HG03095 (cell line): ENCODE measurements at regions not wholly inside any gene's neighbourhood (a gene's known extent, or its start where the extent isn't known, plus 50 kb on each side); places are given as distances from the start of the nearest gene placed in this dataset.
"Not testable (repeated sequence)": the region's sequence is repeated elsewhere in the genome, so short reads cannot be mapped to it uniquely, and the experiment has no call there.

Experiments used
- ATAC-seq: cut with Tn5 transposase; IDR thresholded peaks from one replicate; pipeline ENCODE4 v1.9.1; 2021; ENCODE audit warnings: moderate library complexity; ENCODE audit not compliant: unreplicated experiment

- not testable (repeated sequence) for ATAC-seq
These were observed 174.8 kb downstream of the COL12A1 start for GRCh38 chr6:75031102-75031501.

GRCh38 chr6:75029333-75029732, 176.5 kb downstream of the COL12A1 start:
- no peak for ATAC-seq

DNA sequence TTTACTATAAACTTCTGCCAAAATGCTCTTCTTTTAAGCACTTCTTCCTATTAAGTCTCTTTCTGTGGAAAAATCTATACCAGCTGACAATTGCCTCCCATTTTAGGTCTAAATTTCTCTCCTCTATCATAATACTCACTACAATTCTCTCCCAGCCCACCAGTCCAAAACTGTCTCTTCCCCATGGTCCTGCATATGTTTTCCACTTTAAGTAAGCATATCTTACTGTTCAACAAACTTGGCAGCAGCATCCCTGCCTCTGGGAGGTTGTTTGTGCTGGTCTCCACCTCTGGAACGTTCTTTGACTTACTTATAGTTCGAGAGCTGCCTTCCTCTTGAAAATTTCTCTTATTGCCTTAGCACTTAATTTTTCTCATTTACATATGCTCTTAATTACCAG, 180.5 kb downstream of the COL12A1 start:
- ATAC-seq, result no peak

DNA sequence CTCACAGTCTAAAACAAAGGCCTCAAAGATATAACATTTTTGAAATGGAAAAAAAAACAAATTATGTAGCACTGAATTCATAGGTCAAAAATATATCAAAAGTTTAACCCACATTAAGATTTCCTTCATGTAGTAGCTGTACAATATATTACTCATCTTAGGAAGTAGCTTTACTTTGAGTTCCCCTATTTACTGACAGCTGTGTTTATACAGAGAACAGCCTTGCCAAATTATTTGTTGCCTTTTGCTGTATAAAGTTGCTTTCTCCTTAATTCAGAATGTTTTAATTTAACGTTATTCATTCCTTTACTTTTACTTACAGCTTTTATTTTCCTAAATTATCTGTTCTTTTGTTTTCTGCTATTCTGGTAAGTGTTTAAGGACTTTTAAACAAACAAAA, 181.0 kb downstream of the COL12A1 start:
- no peak for ATAC-seq

DNA sequence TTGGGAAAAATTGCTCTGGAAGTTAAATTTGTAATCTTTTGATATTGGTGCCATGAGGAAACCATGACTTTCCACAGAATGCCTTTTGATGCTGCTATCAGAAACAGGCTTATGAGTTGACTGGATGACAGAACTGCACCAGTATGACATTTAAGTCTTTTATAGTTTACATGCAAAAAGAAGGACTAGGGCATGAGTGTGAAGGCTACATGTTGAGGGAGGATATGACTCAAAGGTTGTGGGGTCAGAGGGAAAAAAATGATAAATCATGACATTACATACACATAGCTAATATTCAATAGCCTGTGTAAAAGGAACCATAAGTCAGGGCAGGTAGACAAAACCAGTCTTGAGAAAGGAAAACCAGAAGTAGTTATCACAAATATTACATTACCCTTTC, 182.2 kb downstream of the COL12A1 start:
- ATAC-seq, result no peak

- ATAC-seq, result no peak
These were observed 184.9 kb downstream of the COL12A1 start for GRCh38 chr6:75020971-75021370.

GRCh38 chr6:75020376-75020775, 185.5 kb downstream of the COL12A1 start:
- ATAC-seq, result no peak

GRCh38 chr6:75012018-75012417, 193.8 kb downstream of the COL12A1 start:
- no peak for ATAC-seq

- not testable (repeated sequence) for ATAC-seq
These were observed 201.9 kb downstream of the COL12A1 start for GRCh38 chr6:75003984-75004383.

GRCh38 chr6:74997646-74998045, 208.2 kb downstream of the COL12A1 start:
- no peak for ATAC-seq

GRCh38 chr6:74993136-74993535, 212.7 kb downstream of the COL12A1 start:
- no peak for ATAC-seq

DNA sequence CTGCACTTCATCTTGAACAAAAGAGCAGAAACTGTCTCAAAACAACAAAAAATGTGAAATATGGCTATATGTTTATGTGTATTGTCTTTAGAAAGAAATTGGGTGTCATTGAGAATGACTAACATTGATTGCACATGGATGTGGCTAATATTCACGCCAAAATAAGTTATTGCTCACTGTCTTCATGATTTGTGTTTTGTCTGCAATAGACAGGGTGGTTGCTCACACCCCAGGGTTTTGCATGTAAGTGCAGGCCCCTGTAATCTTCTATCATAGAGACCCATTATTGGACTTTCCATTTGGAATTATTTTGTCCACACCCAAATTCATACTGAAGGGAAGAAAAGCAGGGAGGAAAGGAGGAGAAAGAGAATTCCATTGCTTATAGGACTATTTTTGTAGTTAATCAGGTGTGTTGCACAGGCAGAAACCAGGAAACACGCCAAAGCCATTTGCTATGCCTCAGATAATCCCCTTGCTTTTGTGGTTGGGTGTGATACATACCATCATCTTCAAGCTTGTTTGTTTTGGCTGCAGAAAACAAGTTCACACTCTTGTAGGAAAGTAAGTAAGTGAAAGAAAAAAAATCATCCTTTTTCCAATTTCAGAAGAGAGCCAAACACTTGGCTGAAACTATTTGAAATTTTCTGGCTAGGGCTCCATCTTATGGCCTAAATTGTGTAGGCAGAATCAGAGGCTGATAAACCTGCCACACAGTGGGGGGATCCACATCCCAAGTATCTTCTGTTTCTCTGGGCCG, 214.1 kb downstream of the COL12A1 start:
- ATAC-seq, result no peak

DNA sequence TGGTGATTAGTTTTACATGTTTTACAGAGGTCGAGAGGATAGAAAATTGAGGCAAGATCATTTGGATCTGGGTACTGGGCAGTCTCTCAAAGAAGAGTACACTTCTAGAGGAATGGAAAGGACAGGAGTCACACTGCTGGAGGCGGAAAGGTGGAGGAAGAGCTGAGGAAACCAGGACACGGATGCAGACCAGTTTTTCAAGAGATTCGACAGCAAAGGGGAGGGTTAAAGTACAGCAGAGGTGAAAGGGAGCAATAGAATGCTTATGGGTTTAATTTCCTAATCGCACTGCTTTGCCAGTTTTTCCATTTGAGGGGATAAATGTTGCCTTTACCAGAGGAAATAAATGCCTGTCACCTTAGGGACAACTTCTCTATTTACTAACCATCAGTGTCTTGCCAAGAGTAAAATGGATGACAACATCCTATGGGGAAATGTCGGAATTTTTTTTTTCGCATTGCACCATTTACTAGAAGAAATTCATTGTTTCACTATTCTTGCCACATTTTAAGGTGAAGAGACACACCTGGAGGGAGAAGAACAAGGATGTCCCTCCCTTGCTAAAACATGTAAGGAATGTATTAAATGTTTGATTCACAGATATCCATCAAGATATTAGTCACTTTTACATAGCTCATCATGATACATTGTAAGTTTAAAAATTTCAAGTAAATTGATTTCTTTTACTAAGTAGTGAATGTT, 226.6 kb downstream of the COL12A1 start:
- no peak for ATAC-seq

DNA sequence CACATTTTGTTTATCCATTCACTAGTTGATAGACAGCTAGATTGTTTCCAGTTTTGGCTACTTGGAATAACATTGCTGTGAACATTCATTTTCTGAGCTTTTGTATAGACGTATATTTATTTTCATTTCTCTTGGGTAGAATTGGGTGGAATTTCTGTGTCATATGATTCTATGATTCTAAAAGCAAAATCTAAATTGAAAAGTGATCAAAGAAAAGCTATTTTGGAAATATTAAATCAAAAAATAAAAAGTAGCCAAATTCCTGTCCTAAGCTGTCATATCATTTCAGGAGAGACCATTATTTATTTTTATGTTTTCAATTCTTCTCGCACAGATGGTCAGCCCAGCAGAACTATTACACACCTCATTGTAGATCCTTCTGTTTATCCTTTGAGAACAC, 229.2 kb downstream of the COL12A1 start:
- no peak for ATAC-seq

- no peak for ATAC-seq
These were observed 229.8 kb downstream of the COL12A1 start for GRCh38 chr6:74976026-74976425.

DNA sequence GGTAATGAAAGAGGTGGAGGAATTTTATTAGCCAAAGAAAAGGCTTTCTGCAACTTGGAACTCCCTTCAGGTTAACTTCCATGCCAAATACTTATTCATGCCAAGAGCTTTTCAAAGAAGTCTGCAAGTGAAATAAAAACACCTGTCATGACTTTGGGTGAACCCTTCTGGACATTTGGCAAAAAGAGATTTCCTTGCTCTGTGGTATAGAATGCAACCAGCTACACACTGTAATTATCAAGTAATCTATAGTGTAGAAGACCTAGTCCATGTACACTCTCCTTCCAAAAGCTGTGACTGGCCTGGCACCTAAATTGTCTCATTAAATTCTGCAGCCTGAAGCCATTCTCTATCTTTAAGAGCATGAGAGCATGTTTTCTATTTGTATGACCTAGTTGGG, 232.3 kb downstream of the COL12A1 start:
- ATAC-seq, result no peak

DNA sequence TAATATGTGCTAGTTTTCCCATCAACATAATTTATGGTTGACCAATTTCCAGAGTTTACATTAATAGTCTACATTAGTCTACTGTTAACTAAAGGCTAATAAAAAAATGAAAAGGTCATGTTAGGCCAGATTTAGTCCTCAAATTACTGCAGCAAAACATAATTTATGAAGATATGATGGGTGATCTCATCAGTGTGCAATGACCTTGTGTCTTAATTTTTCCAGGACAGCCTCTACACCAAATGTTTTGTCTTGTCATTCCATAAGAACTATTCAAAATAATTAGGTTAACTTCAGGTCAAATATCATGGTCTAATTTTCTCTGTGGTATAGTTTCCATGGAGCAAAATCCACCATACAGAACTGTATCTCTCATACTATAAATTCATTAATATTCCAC, 234.2 kb downstream of the COL12A1 start:
- ATAC-seq, result no peak

DNA sequence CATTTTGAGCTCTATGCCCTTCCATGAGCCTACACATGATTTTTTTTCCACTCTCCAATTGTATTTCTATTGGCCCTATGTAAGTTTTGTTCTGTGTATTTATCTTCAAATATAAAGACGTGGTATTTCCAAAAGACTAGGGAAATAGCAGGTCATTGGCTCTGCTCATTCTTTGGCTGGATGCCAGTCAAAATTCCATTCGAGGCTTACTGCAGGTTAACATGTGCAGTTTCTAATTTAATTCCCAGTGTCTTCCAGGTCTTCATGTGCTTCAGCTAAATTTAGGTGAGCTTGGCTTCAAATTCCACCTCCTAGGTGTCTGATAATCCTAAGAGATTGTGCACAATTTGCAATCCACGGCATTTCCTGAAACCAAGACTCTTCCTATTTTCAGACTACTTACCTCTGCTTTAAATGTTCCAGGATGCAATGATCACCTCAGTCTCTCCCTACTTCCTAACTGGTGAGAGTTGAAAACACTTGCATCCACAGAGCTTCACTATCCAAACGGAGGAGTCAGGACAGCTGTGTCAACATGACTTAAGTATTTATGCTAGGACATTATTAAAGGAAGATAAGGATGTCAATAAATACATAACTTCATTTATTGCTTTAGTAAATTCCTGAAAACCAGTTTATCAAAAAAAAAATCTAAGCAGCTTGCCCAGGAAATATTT, 236.1 kb downstream of the COL12A1 start:
- ATAC-seq, result no peak

DNA sequence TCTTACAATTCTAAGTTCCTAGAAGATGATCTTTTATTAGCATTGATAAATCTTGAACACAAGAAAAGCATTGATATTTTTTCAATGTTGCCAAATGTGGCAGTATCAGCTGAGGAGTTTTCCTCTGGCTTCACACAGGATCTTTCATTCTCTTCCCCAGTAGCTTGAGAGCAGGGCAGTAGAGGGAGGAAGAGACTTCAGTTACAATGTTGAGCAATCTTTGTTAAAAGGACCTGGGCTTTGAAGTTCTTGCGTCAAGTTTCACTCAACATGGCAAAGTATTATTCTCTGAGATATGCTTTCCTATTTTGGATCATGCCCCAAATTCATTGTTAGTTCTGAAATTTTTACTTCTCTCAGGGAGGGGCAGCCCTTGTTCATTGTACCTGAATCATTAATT, 238.0 kb downstream of the COL12A1 start:
- ATAC-seq, result no peak

- ATAC-seq, result no peak
These were observed 239.1 kb downstream of the COL12A1 start for GRCh38 chr6:74966712-74967111.

GRCh38 chr6:74964871-74965441, 240.9 kb downstream of the COL12A1 start:
- no peak for ATAC-seq
